Glomerular visceral epithelial cell (primary cell): ENCODE measurements at regions not wholly inside any gene's neighbourhood (a gene's known extent, or its start where the extent isn't known, plus 50 kb on each side); places are given as distances from the start of the nearest gene placed in this dataset.

Source experiments
- DNase-seq: peaks from one replicate; pipeline ENCODE4 v3.0.0-alpha.2; 2016; ENCODE audit errors: extremely low spot score

DNA sequence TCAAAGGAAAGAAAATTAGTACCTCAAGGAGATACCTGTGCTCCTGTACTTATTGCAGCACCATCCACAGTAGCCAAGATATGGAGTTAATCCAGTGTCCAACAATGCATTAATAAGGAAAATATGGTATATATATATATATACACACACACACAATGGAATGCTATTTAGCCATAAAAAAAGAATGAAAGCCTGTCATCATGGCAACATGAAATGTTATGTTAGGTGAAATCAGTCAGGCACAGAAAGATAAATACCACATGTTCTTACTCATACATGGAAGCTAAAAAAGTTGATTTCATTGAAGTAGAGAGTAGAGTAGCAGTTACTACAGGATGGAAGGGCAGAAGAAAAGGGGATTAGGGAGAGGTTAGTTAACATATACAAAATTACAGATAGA, 601.5 kb downstream of the ANXA1 start:
- peak; percentile 51 for DNase-seq

GRCh38 chr9:73761905-73762304, 610.2 kb downstream of the ANXA1 start:
- no peak for DNase-seq

- no peak for DNase-seq
These were observed 622.2 kb downstream of the ANXA1 start for GRCh38 chr9:73773896-73774295.

DNA sequence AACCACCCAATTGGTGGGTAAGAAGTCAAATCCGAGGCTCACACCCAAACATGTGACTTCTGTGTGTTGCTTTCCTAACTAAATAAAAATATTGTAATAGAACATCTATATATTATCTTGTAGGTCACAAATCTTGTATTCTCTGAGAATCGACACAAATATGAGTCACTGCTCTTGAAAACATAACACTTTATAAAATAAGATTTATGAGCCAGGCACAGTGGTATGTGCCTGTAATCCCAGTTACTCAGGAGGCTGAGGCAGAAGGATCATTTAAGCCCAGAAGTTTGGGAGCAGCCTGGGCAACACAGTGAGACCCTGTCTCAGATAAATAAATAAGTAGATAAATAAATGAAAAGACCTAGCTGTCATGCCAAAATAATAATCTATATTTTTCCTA, 624.1 kb downstream of the ANXA1 start:
- no peak for DNase-seq

GRCh38 chr9:73780916-73781315, 629.3 kb downstream of the ANXA1 start:
- DNase-seq = peak; percentile 83

DNA sequence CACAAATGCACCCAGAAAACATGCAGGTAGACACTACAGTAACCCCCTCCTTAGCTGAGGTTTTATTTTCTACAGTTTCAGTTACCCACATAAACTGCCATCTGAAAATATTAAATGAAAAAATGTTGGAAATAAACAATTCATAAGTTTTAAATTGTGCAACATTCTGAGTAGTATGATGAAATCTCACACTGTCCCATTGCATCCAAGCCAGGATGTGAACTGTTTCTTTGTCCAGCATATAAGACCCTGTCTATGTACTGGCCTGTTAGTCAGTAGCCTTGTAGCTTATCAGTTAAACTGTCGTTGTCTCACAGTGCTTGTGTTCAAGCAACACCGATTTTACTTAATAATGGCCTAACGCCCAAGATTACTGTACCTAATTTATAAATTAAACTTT, 630.5 kb downstream of the ANXA1 start:
- no peak for DNase-seq

DNA sequence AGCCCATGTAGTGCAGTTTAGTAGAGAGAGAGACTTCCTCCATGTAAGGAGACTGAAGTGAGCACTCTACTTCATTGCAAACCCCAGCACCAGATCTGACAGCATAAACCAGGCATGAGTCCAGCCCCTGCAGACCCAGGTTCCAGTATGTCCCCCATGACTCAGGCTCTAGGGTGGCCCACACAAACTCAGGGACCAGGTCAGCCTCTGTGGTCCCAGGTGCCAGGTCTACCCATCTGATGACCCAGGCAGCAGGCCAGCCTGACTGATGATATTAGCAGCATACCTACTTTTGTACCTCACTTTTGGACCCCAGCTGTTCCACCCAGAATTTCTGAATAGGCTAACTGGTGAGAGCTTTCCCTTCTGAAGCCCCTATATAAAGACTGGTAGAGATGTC, 647.8 kb downstream of the ANXA1 start:
- no peak for DNase-seq

GRCh38 chr9:73805111-73805510, 653.4 kb downstream of the ANXA1 start:
- no peak for DNase-seq

DNA sequence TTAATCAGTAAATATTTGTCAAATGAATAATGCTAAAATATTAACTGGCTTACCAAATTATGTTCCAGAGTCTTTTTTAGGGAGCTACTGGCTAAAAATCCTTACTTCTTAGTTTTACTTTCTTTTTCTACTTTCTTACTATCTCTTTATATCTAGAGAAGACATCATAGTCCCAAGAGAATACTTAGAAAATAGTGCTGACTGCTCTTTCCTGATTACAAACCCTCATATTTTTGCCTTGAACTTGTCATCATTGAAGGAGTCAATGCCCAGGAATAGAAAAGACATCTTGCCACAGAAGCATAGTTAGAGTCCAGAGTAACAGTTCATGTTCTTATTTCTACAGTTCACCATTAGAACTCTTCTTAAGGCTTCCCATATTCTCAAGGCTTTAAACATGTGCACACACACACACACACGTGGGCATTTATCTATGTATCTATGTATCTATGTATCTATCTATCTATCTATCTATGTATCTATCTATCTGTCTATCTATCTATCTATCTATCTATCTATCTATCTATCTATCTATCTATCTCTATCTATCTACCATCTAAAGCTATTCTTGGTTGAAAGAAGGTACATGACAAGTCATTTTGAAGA, 654.3 kb downstream of the ANXA1 start:
- no peak for DNase-seq

GRCh38 chr9:73806876-73807275, 655.2 kb downstream of the ANXA1 start:
- no peak for DNase-seq

- DNase-seq = no peak
These were observed 656.3 kb downstream of the ANXA1 start for GRCh38 chr9:73807952-73808351.

- no peak for DNase-seq
These were observed 659.0 kb downstream of the ANXA1 start for GRCh38 chr9:73810585-73811215.

GRCh38 chr9:73813546-73813945, 661.9 kb downstream of the ANXA1 start:
- DNase-seq = no peak

- no peak for DNase-seq
These were observed 665.2 kb downstream of the ANXA1 start for GRCh38 chr9:73816905-73817304.

DNA sequence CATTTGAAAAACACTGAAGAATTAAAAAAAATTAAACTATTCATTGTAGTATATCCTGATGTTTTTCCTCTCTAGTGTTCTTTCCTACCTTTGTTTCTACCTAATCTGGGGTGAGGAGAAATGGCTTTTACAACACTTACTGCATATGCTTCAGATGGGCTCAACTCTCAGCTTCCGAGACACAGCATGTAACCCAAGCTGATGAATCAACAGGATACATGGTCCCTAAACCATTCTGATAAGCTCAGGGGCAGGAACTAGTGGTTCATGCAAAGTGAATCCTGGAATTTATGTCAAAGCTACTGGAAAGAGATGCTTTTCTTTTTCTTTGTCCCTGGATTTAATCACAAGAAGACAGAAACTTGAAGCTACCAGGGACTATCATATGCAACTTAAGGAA, 672.5 kb upstream of the RORB start:
- DNase-seq = no peak

GRCh38 chr9:73838871-73839270, 658.3 kb upstream of the RORB start:
- DNase-seq = no peak

GRCh38 chr9:73839471-73839870, 657.7 kb upstream of the RORB start:
- no peak for DNase-seq

DNA sequence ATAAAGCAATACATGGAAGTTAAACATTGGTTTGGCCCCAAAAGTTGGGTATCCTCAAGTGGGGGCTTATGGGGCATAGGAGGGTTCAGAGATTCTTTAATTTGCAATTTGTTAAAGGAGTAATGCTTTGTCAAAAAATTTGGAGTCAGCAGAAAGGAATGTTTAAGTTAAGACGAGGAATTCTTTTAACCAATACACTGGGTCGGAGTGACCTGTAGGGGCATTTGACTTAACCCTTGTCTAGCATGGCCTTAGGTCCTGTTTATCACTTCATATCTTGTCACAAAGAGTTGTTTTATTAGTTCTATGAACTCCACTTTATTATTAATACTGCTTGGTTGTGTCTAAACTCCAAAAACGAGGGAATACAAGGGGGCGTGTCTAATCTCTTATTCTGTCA, 656.1 kb upstream of the RORB start:
- no peak for DNase-seq

- DNase-seq = no peak
These were observed 653.0 kb upstream of the RORB start for GRCh38 chr9:73844135-73844534.

GRCh38 chr9:73845539-73845938, 651.6 kb upstream of the RORB start:
- DNase-seq = no peak

DNA sequence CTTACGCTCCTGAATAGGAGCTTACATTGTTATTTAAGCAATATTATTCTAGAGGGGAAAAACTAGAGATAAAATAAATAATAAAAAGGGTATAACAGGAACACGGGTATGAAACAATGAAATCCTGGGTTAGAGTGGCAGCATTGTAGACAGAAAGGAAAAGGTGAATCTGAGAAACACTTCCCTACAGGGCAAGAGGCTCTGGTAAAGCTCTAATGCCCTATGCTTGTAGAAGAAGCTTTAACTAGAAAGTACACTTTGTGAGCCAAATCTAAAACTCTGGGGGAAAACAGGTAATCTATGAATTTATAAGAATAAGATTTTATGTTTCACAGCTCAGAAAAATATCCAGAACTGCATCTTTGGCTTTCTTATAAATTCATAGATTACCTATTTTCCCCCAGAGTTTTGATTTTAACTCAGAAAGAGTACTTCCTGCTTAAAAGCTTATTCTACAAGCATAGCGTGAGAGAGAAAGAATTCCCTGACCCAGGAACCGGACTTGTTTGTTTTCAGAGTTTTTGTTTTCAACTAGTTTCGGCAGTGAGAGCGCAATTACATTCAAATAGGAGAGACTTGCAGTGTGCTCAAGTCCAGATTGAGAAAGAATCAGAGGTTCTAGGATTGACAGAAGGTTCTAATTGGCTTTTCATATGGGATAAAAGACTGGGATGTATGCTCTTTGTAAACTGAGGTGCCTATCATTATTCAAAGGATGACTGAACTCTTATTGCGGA, 651.0 kb upstream of the RORB start:
- no peak for DNase-seq

DNA sequence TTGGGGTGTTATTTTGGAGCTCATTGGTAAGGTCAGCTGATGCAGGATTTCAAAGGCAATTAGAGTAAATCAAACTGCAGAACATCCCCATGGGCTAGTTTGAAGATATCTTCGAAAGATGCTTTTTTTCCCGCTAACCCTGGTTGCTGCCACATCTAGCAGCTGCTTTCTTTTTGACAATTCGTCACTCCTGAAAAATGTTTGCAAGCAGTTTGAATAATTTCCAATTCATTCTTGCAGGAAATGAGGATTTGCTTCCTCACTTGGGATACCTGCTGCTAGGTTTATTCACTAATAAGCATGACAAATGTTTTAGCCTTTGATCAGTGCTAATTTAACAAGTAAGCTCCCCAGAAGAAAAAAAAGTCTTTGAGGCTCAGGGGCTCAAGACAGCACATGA, 649.6 kb upstream of the RORB start:
- no peak for DNase-seq

DNA sequence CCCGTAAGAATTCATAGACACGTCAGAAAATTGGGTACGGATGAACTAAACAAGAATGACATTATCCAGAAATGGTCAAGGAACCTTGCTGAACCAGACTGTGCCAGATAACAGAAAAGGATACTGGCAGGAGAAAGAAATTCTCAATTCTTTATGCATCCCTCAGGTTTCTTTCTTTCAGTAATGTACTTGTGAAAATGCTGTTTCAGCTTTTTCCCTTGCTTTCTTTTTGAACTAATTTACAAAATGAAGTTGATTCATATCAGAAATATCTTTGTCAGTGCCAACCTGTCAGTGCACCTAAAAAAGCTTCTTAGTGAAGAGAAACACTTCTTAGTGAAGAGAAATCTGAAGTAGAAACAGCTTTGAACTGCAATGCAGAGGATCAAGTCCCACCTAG, 643.6 kb upstream of the RORB start:
- DNase-seq = no peak
